ENCODE measurements at regions not wholly inside any gene's neighbourhood (a gene's known extent, or its start where the extent isn't known, plus 50 kb on each side); places are given as distances from the start of the nearest gene placed in this dataset.

- TF ChIP-seq NFIC (IDR thresholded peaks at IDR 0.05) (no peak), USF1 (IDR thresholded peaks at IDR 0.05) (no peak), RAD21 (IDR thresholded peaks at IDR 0.05; ENCODE audit: low read depth) (no peak), REST (IDR thresholded peaks at IDR 0.05; ENCODE audit: low read depth) (no peak), CREB1 (IDR thresholded peaks at IDR 0.05; ENCODE audit: low read depth) (no peak), TAF1 (IDR thresholded peaks at IDR 0.05; ENCODE audit: low read depth) (no peak), CEBPB (IDR thresholded peaks at IDR 0.05) (no peak), FOXM1 (IDR thresholded peaks at IDR 0.05; ENCODE audit: borderline replicate concordance, low read depth) (no peak), TEAD4 (IDR thresholded peaks at IDR 0.05) (no peak), MAX (IDR thresholded peaks at IDR 0.05) (no peak), ZBTB7A (IDR thresholded peaks at IDR 0.05; ENCODE audit: low read depth) (no peak), EGR1 (IDR thresholded peaks at IDR 0.05) (no peak), EP300 (IDR thresholded peaks at IDR 0.05; ENCODE audit: borderline replicate concordance) (no peak), TCF12 (IDR thresholded peaks at IDR 0.05; ENCODE audit: low read depth) (no peak)
Measured at GRCh38 chr9:75482566-75482965, 394.3 kb downstream of the OSTF1 start.

- TF ChIP-seq TAF1 (IDR thresholded peaks at IDR 0.05; ENCODE audit: low read depth) (no peak), TCF12 (IDR thresholded peaks at IDR 0.05; ENCODE audit: low read depth) (no peak), EP300 (IDR thresholded peaks at IDR 0.05; ENCODE audit: borderline replicate concordance) (no peak), NFIC (IDR thresholded peaks at IDR 0.05) (no peak), TEAD4 (IDR thresholded peaks at IDR 0.05) (no peak), CREB1 (IDR thresholded peaks at IDR 0.05; ENCODE audit: low read depth) (no peak), RAD21 (IDR thresholded peaks at IDR 0.05; ENCODE audit: low read depth) (no peak), USF1 (IDR thresholded peaks at IDR 0.05) (no peak), ZBTB7A (IDR thresholded peaks at IDR 0.05; ENCODE audit: low read depth) (no peak), MAX (IDR thresholded peaks at IDR 0.05) (no peak), FOXM1 (IDR thresholded peaks at IDR 0.05; ENCODE audit: borderline replicate concordance, low read depth) (no peak), REST (IDR thresholded peaks at IDR 0.05; ENCODE audit: low read depth) (no peak), EGR1 (IDR thresholded peaks at IDR 0.05) (no peak)
Measured at GRCh38 chr9:75483636-75484035, 395.3 kb downstream of the OSTF1 start.

- TF ChIP-seq TEAD4 (IDR thresholded peaks at IDR 0.05) = no peak
- TF ChIP-seq FOXM1 (IDR thresholded peaks at IDR 0.05; ENCODE audit: borderline replicate concordance, low read depth) = no peak
- no peak for TF ChIP-seq TAF1 (IDR thresholded peaks at IDR 0.05; ENCODE audit: low read depth)
- no peak for TF ChIP-seq EP300 (IDR thresholded peaks at IDR 0.05; ENCODE audit: borderline replicate concordance)
- TF ChIP-seq CREB1 (IDR thresholded peaks at IDR 0.05; ENCODE audit: low read depth) = no peak
- no peak for TF ChIP-seq USF1 (IDR thresholded peaks at IDR 0.05)
- no peak for TF ChIP-seq CEBPB (IDR thresholded peaks at IDR 0.05)
- TF ChIP-seq ZBTB7A (IDR thresholded peaks at IDR 0.05; ENCODE audit: low read depth) = no peak
- no peak for TF ChIP-seq YY1 (IDR thresholded peaks at IDR 0.05; ENCODE audit: low read depth)
- no peak for TF ChIP-seq REST (IDR thresholded peaks at IDR 0.05; ENCODE audit: low read depth)
- TF ChIP-seq EGR1 (IDR thresholded peaks at IDR 0.05) = no peak
- no peak for TF ChIP-seq RAD21 (IDR thresholded peaks at IDR 0.05; ENCODE audit: low read depth)
- TF ChIP-seq TCF12 (IDR thresholded peaks at IDR 0.05; ENCODE audit: low read depth) = no peak
- TF ChIP-seq NFIC (IDR thresholded peaks at IDR 0.05) = no peak
- TF ChIP-seq MAX (IDR thresholded peaks at IDR 0.05) = no peak
Measured at GRCh38 chr9:75487856-75488718, 399.8 kb downstream of the OSTF1 start.

Data from Ishikawa (cell line).